H9 (cell line): ENCODE measurements at regions not wholly inside any gene's neighbourhood (a gene's known extent, or its start where the extent isn't known, plus 50 kb on each side); places are given as distances from the start of the nearest gene placed in this dataset.

Experiments used
- DNase-seq: peaks from one replicate; pipeline ENCODE4 v3.0.0-alpha.2; 2017
- H2AFZ ChIP-seq: one replicate; pipeline ENCODE4 v1.6.1; 2013; ENCODE audit warnings: mild to moderate bottlenecking, low read length, control low read depth, moderate library complexity
- H2AK5ac ChIP-seq: 2 replicates; pipeline ENCODE4 v1.6.1; 2013; ENCODE audit warnings: low read length, control low read depth, mixed read lengths; ENCODE audit not compliant: insufficient read length
- H2BK120ac ChIP-seq: one replicate; pipeline ENCODE4 v1.6.1; 2013; ENCODE audit warnings: low read depth, mild to moderate bottlenecking, low read length, control low read depth, inconsistent platforms; ENCODE audit not compliant: poor library complexity, severe bottlenecking
- H2BK12ac ChIP-seq: 2 replicates; pipeline ENCODE4 v1.6.1; 2013; ENCODE audit warnings: low read length, control low read depth, mixed read lengths, low read depth; ENCODE audit not compliant: insufficient read length
- H2BK15ac ChIP-seq: 2 replicates; pipeline ENCODE4 v1.6.1; 2013; ENCODE audit warnings: low read depth, low read length, control low read depth
- H2BK20ac ChIP-seq: one replicate; pipeline ENCODE4 v1.6.1; 2013; ENCODE audit warnings: low read depth, mild to moderate bottlenecking, low read length, control low read depth, inconsistent platforms; ENCODE audit not compliant: poor library complexity, severe bottlenecking
- H2BK5ac ChIP-seq: 2 replicates; pipeline ENCODE4 v1.6.1; 2013; ENCODE audit warnings: low read length, control low read depth, mixed read lengths; ENCODE audit not compliant: insufficient read length
- H3K14ac ChIP-seq: 2 replicates; pipeline ENCODE4 v1.6.1; 2013; ENCODE audit warnings: low read length, control low read depth; ENCODE audit not compliant: insufficient read depth
- H3K18ac ChIP-seq: 2 replicates; pipeline ENCODE4 v1.6.1; 2013; ENCODE audit warnings: low read depth, mild to moderate bottlenecking, mixed read lengths, low read length, control low read depth; ENCODE audit not compliant: insufficient read length
- H3K23ac ChIP-seq: 2 replicates; pipeline ENCODE4 v1.6.1; 2013; ENCODE audit warnings: low read length, control low read depth, mixed read lengths, low read depth; ENCODE audit not compliant: insufficient read length
- H3K23me2 ChIP-seq: 2 replicates; pipeline ENCODE4 v1.6.1; 2013; ENCODE audit warnings: low read depth, mild to moderate bottlenecking, mixed read lengths, low read length, control low read depth; ENCODE audit not compliant: insufficient read length, poor library complexity, severe bottlenecking
- H3K27ac ChIP-seq: 2 replicates; pipeline ENCODE4 v1.5.1; 2013; ENCODE audit warnings: low read length, control low read depth, mixed read lengths, low read depth; ENCODE audit not compliant: insufficient read length
- H3K27me3 ChIP-seq: 2 replicates; pipeline ENCODE4 v1.6.1; 2013; ENCODE audit warnings: low read length, control low read depth, inconsistent platforms; ENCODE audit not compliant: insufficient read depth
- H3K4ac ChIP-seq: 2 replicates; pipeline ENCODE4 v1.6.1; 2013; ENCODE audit warnings: low read depth, mild to moderate bottlenecking, control low read depth, inconsistent platforms, low read length, moderate library complexity
- H3K4me1 ChIP-seq: 2 replicates; pipeline ENCODE4 v1.6.1; 2013; ENCODE audit warnings: low read length, control low read depth, inconsistent platforms; ENCODE audit not compliant: insufficient read depth
- H3K4me2 ChIP-seq: 2 replicates; pipeline ENCODE4 v1.6.1; 2013; ENCODE audit warnings: low read length, control low read depth, mixed read lengths; ENCODE audit not compliant: insufficient read length, insufficient read depth
- H3K56ac ChIP-seq: 2 replicates; pipeline ENCODE4 v1.6.1; 2013; ENCODE audit warnings: low read depth, mild to moderate bottlenecking, mixed read lengths, low read length, control low read depth; ENCODE audit not compliant: insufficient read length
- H3K79me1 ChIP-seq: 2 replicates; pipeline ENCODE4 v1.6.1; 2013; ENCODE audit warnings: low read depth, mild to moderate bottlenecking, moderate library complexity, low read length, control low read depth, inconsistent platforms; ENCODE audit not compliant: insufficient read depth, poor library complexity, severe bottlenecking
- H3K79me2 ChIP-seq: 2 replicates; pipeline ENCODE4 v1.6.1; 2013; ENCODE audit warnings: low read length, control low read depth, inconsistent platforms; ENCODE audit not compliant: insufficient read depth
- H3K9ac ChIP-seq: 2 replicates; pipeline ENCODE4 v1.6.1; 2013; ENCODE audit warnings: low read length, control low read depth, mixed read lengths; ENCODE audit not compliant: insufficient read length; ENCODE audit errors: extremely low read depth
- H3K9me3 ChIP-seq: one replicate; pipeline ENCODE4 v1.6.1; 2013; ENCODE audit warnings: low read depth, low read length, inconsistent platforms; ENCODE audit not compliant: control insufficient read depth
- H3T11ph ChIP-seq: one replicate; pipeline ENCODE4 v1.6.1; 2013; ENCODE audit warnings: mild to moderate bottlenecking, low read length, control low read depth, inconsistent platforms
- H4K20me1 ChIP-seq: one replicate; pipeline ENCODE4 v1.6.1; 2013; ENCODE audit not compliant: control insufficient read depth, insufficient read length, insufficient read depth
- H4K5ac ChIP-seq: 2 replicates; pipeline ENCODE4 v1.6.1; 2013; ENCODE audit warnings: low read depth, mild to moderate bottlenecking, mixed read lengths, low read length, control low read depth; ENCODE audit not compliant: insufficient read length
- H4K8ac ChIP-seq: replicated peaks from 2 replicates; pipeline ENCODE4 v1.6.1; 2013; ENCODE audit warnings: low read length, control low read depth, mixed read lengths, low read depth; ENCODE audit not compliant: insufficient read length
- H4K91ac ChIP-seq: 2 replicates; pipeline ENCODE4 v1.6.1; 2013; ENCODE audit warnings: low read depth, mild to moderate bottlenecking, moderate library complexity, mixed read lengths, low read length, control low read depth; ENCODE audit not compliant: insufficient read length
- H3K27ac Mint-ChIP-seq, 3 experiments: 2 replicates in 2 of 3; 3 replicates in 1 of 3; pipeline ENCODE4 v1.8.0; 2020 to 2021; ENCODE audit warnings: mixed read lengths in 3 of 3, mild to moderate bottlenecking in 1 of 3, moderate library complexity in 1 of 3
- H3K27me3 Mint-ChIP-seq: 2 replicates; pipeline ENCODE4 v1.8.0; 2021; ENCODE audit warnings: low read depth, mild to moderate bottlenecking, moderate library complexity, mixed read lengths
- H3K36me3 Mint-ChIP-seq, 3 experiments: 2 replicates in 2 of 3; 3 replicates in 1 of 3; pipeline ENCODE4 v1.8.0; 2020 to 2021; ENCODE audit warnings: low read depth in 3 of 3, mixed read lengths in 3 of 3; ENCODE audit not compliant: insufficient read depth in 1 of 3
- H3K4me1 Mint-ChIP-seq, 2 experiments: 2 replicates each; pipeline ENCODE4 v1.8.0; 2020; ENCODE audit warnings: mixed read lengths in 2 of 2
- H3K4me3 Mint-ChIP-seq, 2 experiments: 2 replicates in 1 of 2; 3 replicates in 1 of 2; pipeline ENCODE4 v1.8.0; 2020 to 2021; ENCODE audit warnings: mild to moderate bottlenecking in 2 of 2, mixed read lengths in 2 of 2, moderate library complexity in 1 of 2
- H3K9me3 Mint-ChIP-seq, 2 experiments: 2 replicates in 1 of 2; 3 replicates in 1 of 2; pipeline ENCODE4 v1.8.0; 2020; ENCODE audit warnings: mild to moderate bottlenecking in 2 of 2, mixed read lengths in 2 of 2, moderate library complexity in 1 of 2
- CTCF ChIP-seq: fragments of 200-600 bp; sonication (generic); conservative IDR thresholded peaks from 3 replicates; pipeline ENCODE4 v1.8.0; 2021; ENCODE audit warnings: antibody characterized with exemption, mild to moderate bottlenecking
- WGBS: extraction: QIAGEN DNeasy Blood & Tissue Kit; methylation state at CpG from one replicate; pipeline ENCODE4 v1.1.7; 2013; ENCODE audit warnings: missing lambda C conversion rate, low lambda C conversion rate, mixed read lengths; ENCODE audit not compliant: insufficient read length; ENCODE audit errors: extremely low coverage; 5-methylcytosine and 5-hydroxymethylcytosine counted together

GRCh38 chr6:109927052-109927451 is 51.1 kb upstream of the GPR6 start:
- H2BK15ac ChIP-seq: no peak overlapping the region
- no peak overlapping the region for H2BK120ac ChIP-seq
- H3K23me2 ChIP-seq: no peaks in the 10 kb centered on the region
- H3K79me2 ChIP-seq: no peaks in the 10 kb centered on the region
- Mint-ChIP-seq H3K36me3 (no peaks in the 10 kb centered on the region), H3K4me1 (peaks cover 5 to 9% of the 10 kb centered on the region in 2 experiments), H3K27ac (no peak overlapping the region), H3K9me3 (no peaks in the 10 kb centered on the region), H3K27me3 (no peaks in the 10 kb centered on the region; the same call in 1 of the 2 replicates), H3K4me3 (no peak overlapping the region)
- H3K14ac ChIP-seq: no peak overlapping the region
- H4K20me1 ChIP-seq: no peaks in the 10 kb centered on the region
- H3K27me3 ChIP-seq: no peaks in the 10 kb centered on the region
- DNase-seq: no peak
- no peak overlapping the region for H2BK12ac ChIP-seq
- H4K91ac ChIP-seq: no peak overlapping the region
- no peak overlapping the region for H2AFZ ChIP-seq
- H3K4me1 ChIP-seq: no peaks in the 10 kb centered on the region
- H3K9ac ChIP-seq: no peak overlapping the region
- H3K27ac ChIP-seq: no peak overlapping the region
- no peak overlapping the region for H3K56ac ChIP-seq
- H4K5ac ChIP-seq: no peak overlapping the region
- WGBS: no CpG with 5 or more reads among the region's 1 CpG
- no peak overlapping the region for H3K4ac ChIP-seq
- no peak overlapping the region for H2BK20ac ChIP-seq
- no peak overlapping the region for H2BK5ac ChIP-seq
- H3K79me1 ChIP-seq: no peaks in the 10 kb centered on the region
- no peaks in the 10 kb centered on the region for H3K9me3 ChIP-seq
- no peak overlapping the region for H3K18ac ChIP-seq
- no peak overlapping the region for H3K23ac ChIP-seq
- no peak overlapping the region for H3T11ph ChIP-seq
- H3K4me2 ChIP-seq: no peak overlapping the region
- H4K8ac ChIP-seq: no peak overlapping the region
- H2AK5ac ChIP-seq: no peak overlapping the region
- no peak for TF ChIP-seq CTCF
